ENCODE measurements at regions not wholly inside any gene's neighbourhood (a gene's known extent, or its start where the extent isn't known, plus 50 kb on each side); places are given as distances from the start of the nearest gene placed in this dataset.

DNA sequence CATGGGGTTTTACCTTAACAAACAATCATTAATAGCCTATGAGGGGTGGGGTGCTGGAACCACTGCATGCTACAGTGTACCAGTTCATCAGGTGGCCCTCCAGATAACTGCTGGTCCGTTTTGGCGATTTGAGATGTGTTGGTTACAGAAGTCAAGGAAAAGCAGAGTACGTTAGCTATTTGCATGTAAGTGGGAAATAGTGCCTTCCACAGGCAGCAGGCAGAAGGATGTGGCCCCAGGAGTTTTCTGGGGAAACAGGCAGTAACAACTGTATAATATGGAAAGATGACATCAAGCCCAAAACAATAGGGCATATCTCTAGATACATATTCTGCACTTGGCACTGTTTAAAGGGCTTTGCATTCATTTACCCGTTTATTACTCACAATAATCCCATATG lies 245.7 kb downstream of the COL4A1 start:
- WGBS, 2 experiments (ENCODE audit: low coverage in 1 of 2, low lambda C conversion rate in 2 of 2, missing lambda C conversion rate in 2 of 2), result 58 to 59% methylated on average over 4 of the region's 4 CpGs
- Histone ChIP-seq H3K9me2 (ENCODE audit: insufficient read depth) (no peaks in the 10 kb centered on the region), H3K4me1 (ENCODE audit: insufficient read depth) (peaks cover 6% of the 10 kb centered on the region; the same call in 1 of the 2 replicates), H3K27me3 (replicated peaks; ENCODE audit: insufficient read depth) (no peaks in the 10 kb centered on the region), H3F3A (ENCODE audit: insufficient read depth) (no peaks in the 10 kb centered on the region), H3K9ac (no peak overlapping the region), H3K4me2 (ENCODE audit: unreplicated experiment) (no peak overlapping the region), H3K79me2 (ENCODE audit: insufficient read depth) (no peaks in the 10 kb centered on the region), H3K27ac (no peak overlapping the region), H3K4me3 (no peak overlapping the region), H4K20me1 (ENCODE audit: insufficient read depth) (no peaks in the 10 kb centered on the region), H3K9me3 (ENCODE audit: low read depth) (no peaks in the 10 kb centered on the region), H3K36me3 (ENCODE audit: low read depth) (no peaks in the 10 kb centered on the region), H2AFZ (no peak overlapping the region)
- TF ChIP-seq EZH2 (IDR thresholded peaks at IDR 0.05; ENCODE audit: insufficient read depth, poor library complexity, severe bottlenecking), result no peak
- no peak for TF ChIP-seq EZH2phosphoT487 (IDR thresholded peaks at IDR 0.05; ENCODE audit: insufficient read depth, low read depth)
- no peak for DNase-seq
- in situ Hi-C loops (cut with MboI), result no loop called here

DNA sequence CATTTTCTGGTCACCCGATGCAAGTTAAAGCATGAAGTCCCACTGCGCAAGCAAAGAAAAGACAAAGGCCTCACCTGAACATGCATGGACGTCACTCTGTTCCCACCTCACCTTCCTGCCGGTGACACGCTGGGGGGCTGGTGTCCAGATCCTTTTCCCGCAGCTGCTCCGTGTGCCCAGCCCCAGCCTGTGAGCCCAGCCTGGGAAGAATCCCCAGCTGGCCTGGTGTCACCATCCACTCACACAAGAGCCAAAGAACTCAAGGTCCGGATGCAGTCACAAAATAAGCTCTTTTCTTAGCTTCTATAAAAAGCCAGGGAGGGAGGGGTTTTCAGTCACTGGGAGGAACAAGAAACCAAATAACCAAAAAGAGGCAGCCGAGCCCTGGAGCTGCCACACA lies 249.9 kb downstream of the COL4A1 start:
- TF ChIP-seq EZH2 (IDR thresholded peaks at IDR 0.05; ENCODE audit: insufficient read depth, poor library complexity, severe bottlenecking) (no peak), EZH2phosphoT487 (IDR thresholded peaks at IDR 0.05; ENCODE audit: insufficient read depth, low read depth) (no peak)
- Histone ChIP-seq H3K4me1 (ENCODE audit: insufficient read depth) (no peaks in the 10 kb centered on the region), H3K27ac (no peak overlapping the region), H3K9me3 (ENCODE audit: low read depth) (no peaks in the 10 kb centered on the region), H3F3A (ENCODE audit: insufficient read depth) (no peaks in the 10 kb centered on the region), H2AFZ (no peak overlapping the region), H3K9me2 (ENCODE audit: insufficient read depth) (no peaks in the 10 kb centered on the region), H3K79me2 (ENCODE audit: insufficient read depth) (no peaks in the 10 kb centered on the region), H3K9ac (no peak overlapping the region), H4K20me1 (ENCODE audit: insufficient read depth) (no peaks in the 10 kb centered on the region), H3K4me2 (ENCODE audit: unreplicated experiment) (no peak overlapping the region), H3K27me3 (replicated peaks; ENCODE audit: insufficient read depth) (no peaks in the 10 kb centered on the region; the same call in none of the 2 replicates), H3K4me3 (no peak overlapping the region), H3K36me3 (ENCODE audit: low read depth) (no peaks in the 10 kb centered on the region)
- no peak for DNase-seq
- in situ Hi-C loops (cut with MboI), result no loop called here
- 85 to 86% methylated on average over 9 of the region's 9 CpGs for WGBS, 2 experiments (ENCODE audit: low coverage in 1 of 2, low lambda C conversion rate in 2 of 2, missing lambda C conversion rate in 2 of 2)

DNA sequence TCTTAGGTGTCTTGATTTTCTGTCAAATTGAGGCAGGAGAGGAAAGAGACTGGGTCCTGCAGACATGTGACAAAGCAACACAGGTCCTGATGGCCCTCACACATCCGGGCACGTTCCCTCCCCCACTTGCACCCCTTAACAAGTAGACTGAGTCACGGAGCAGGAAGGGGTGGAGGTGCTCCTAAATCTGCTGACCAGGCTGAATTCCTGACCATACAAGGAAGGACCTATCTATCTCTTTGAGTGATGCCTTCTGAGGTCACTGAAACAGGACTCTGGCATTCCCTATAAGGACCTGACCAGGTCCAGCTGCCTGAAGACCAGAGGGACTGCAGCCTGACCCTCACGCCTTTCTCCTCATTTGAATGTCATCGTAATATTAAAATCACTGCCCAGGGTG lies 250.3 kb downstream of the COL4A1 start:
- no peaks in the 10 kb centered on the region for H3K36me3 ChIP-seq (ENCODE audit: low read depth)
- no peaks in the 10 kb centered on the region for H3K4me1 ChIP-seq (ENCODE audit: insufficient read depth)
- no peaks in the 10 kb centered on the region for H3K9me2 ChIP-seq (ENCODE audit: insufficient read depth)
- TF ChIP-seq EZH2 (IDR thresholded peaks at IDR 0.05; ENCODE audit: insufficient read depth, poor library complexity, severe bottlenecking), result no peak
- TF ChIP-seq EZH2phosphoT487 (IDR thresholded peaks at IDR 0.05; ENCODE audit: insufficient read depth, low read depth), result no peak
- H3K9ac ChIP-seq, result no peak overlapping the region
- no peaks in the 10 kb centered on the region for H3K79me2 ChIP-seq (ENCODE audit: insufficient read depth)
- no peaks in the 10 kb centered on the region for H4K20me1 ChIP-seq (ENCODE audit: insufficient read depth)
- no peaks in the 10 kb centered on the region for H3K9me3 ChIP-seq (ENCODE audit: low read depth)
- no peak overlapping the region for H3K27ac ChIP-seq
- no peak for DNase-seq
- H3F3A ChIP-seq (ENCODE audit: insufficient read depth), result no peaks in the 10 kb centered on the region
- in situ Hi-C loops (cut with MboI), result no loop called here
- no peaks in the 10 kb centered on the region; the same call in none of the 2 replicates for H3K27me3 ChIP-seq (replicated peaks; ENCODE audit: insufficient read depth)
- H3K4me2 ChIP-seq (ENCODE audit: unreplicated experiment), result no peak overlapping the region
- H3K4me3 ChIP-seq, result no peak overlapping the region
- WGBS, 2 experiments (ENCODE audit: low coverage in 1 of 2, low lambda C conversion rate in 2 of 2, missing lambda C conversion rate in 2 of 2), result 79 to 83% methylated on average over 5 of the region's 5 CpGs
- H2AFZ ChIP-seq, result no peak overlapping the region

DNA sequence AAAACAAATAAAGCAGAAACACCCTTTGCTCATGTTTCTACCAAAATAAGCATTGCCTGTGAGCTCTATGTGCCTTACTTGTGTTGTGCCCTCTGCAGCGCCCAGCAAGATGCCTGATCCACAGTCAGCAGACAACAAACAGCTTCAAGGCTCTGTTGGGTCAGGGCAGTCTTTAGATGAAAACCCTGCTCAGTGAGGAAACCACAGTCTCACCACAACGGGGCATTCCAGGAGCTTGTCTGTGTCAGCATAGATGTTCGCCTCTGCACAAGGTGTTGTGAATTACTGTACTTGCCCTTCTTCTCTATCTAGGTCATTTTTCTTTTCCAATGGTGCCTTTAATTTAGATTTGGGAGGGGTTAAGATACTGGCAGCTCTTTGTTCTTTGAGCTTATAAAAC lies 251.9 kb downstream of the COL4A1 start:
- H3K9me2 ChIP-seq (ENCODE audit: insufficient read depth), result no peaks in the 10 kb centered on the region
- no peak overlapping the region for H3K9ac ChIP-seq
- H3K9me3 ChIP-seq (ENCODE audit: low read depth), result no peaks in the 10 kb centered on the region
- H3K27ac ChIP-seq, result no peak overlapping the region
- no peaks in the 10 kb centered on the region for H3K4me1 ChIP-seq (ENCODE audit: insufficient read depth)
- H3K36me3 ChIP-seq (ENCODE audit: low read depth), result no peaks in the 10 kb centered on the region
- TF ChIP-seq EZH2 (IDR thresholded peaks at IDR 0.05; ENCODE audit: insufficient read depth, poor library complexity, severe bottlenecking), result no peak
- TF ChIP-seq EZH2phosphoT487 (IDR thresholded peaks at IDR 0.05; ENCODE audit: insufficient read depth, low read depth), result no peak
- H3F3A ChIP-seq (ENCODE audit: insufficient read depth), result no peaks in the 10 kb centered on the region
- peak; percentile 33 for DNase-seq
- in situ Hi-C loops (cut with MboI), result no loop called here
- H3K79me2 ChIP-seq (ENCODE audit: insufficient read depth), result no peaks in the 10 kb centered on the region
- no peaks in the 10 kb centered on the region for H4K20me1 ChIP-seq (ENCODE audit: insufficient read depth)
- H3K4me3 ChIP-seq, result no peak overlapping the region
- no peaks in the 10 kb centered on the region; the same call in none of the 2 replicates for H3K27me3 ChIP-seq (replicated peaks; ENCODE audit: insufficient read depth)
- 56 to 60% methylated on average over 3 of the region's 3 CpGs for WGBS, 2 experiments (ENCODE audit: low coverage in 1 of 2, low lambda C conversion rate in 2 of 2, missing lambda C conversion rate in 2 of 2)
- H3K4me2 ChIP-seq (ENCODE audit: unreplicated experiment), result no peak overlapping the region
- no peak overlapping the region for H2AFZ ChIP-seq

DNA sequence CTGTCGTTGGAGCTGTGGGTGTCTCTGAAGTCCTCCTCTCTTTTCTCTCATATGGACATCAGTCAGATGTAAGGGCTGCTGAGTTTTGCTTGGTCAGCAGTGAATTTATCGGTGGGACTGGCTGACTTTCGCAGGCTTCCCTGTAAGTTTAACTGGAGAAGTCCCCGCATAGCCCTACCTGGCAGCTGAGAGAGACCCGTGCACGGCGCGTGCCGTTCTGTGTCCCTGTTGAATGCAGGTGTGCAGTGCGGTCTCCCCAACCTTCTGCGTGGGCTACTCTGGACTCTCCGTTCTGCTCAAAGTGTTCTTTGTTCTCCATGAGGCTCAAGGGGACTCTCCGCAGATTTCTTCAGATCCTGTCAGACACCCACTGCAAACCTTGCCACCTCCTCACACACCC lies 252.9 kb downstream of the COL4A1 start:
- DNase-seq, result no peak
- Histone ChIP-seq H3K4me1 (ENCODE audit: insufficient read depth) (no peaks in the 10 kb centered on the region), H3K4me3 (no peak overlapping the region), H3K9me3 (ENCODE audit: low read depth) (no peaks in the 10 kb centered on the region), H3K4me2 (ENCODE audit: unreplicated experiment) (no peak overlapping the region), H3K36me3 (ENCODE audit: low read depth) (no peaks in the 10 kb centered on the region), H2AFZ (no peak overlapping the region), H3F3A (ENCODE audit: insufficient read depth) (no peaks in the 10 kb centered on the region), H3K9ac (no peak overlapping the region), H4K20me1 (ENCODE audit: insufficient read depth) (no peaks in the 10 kb centered on the region), H3K27ac (no peak overlapping the region), H3K9me2 (ENCODE audit: insufficient read depth) (no peaks in the 10 kb centered on the region), H3K27me3 (replicated peaks; ENCODE audit: insufficient read depth) (no peaks in the 10 kb centered on the region; the same call in none of the 2 replicates), H3K79me2 (ENCODE audit: insufficient read depth) (no peaks in the 10 kb centered on the region)
- no peak for TF ChIP-seq EZH2phosphoT487 (IDR thresholded peaks at IDR 0.05; ENCODE audit: insufficient read depth, low read depth)
- no peak for TF ChIP-seq EZH2 (IDR thresholded peaks at IDR 0.05; ENCODE audit: insufficient read depth, poor library complexity, severe bottlenecking)
- WGBS, 2 experiments (ENCODE audit: low coverage in 1 of 2, low lambda C conversion rate in 2 of 2, missing lambda C conversion rate in 2 of 2), result 85 to 86% methylated on average over 12 to 13 of the region's 13 CpGs
- in situ Hi-C loops (cut with MboI), result no loop called here

All from GM23248 (cell line).